ENCODE measurements at regions not wholly inside any gene's neighbourhood (a gene's known extent, or its start where the extent isn't known, plus 50 kb on each side); places are given as distances from the start of the nearest gene placed in this dataset.

GRCh38 chr6:137313928-137314855 lies 95.0 kb upstream of the IFNGR1 start:
- DNase-seq (ENCODE audit: low read depth) (peak; percentile 47), FAIRE-seq (no peak)
- Mint-ChIP-seq H3K4me3 (ENCODE audit: unreplicated experiment) (no peak overlapping the region), H3K4me1 (ENCODE audit: low read depth, unreplicated experiment) (peaks cover 16% of the 10 kb centered on the region), H3K9me3 (ENCODE audit: unreplicated experiment) (no peaks in the 10 kb centered on the region), H3K36me3 (ENCODE audit: low read depth, unreplicated experiment) (no peaks in the 10 kb centered on the region), H3K27ac (ENCODE audit: unreplicated experiment) (peak overlapping the region; percentile 31), H3K27me3 (ENCODE audit: low read depth, unreplicated experiment) (no peaks in the 10 kb centered on the region)
- Histone ChIP-seq H3K4me2 (ENCODE audit: low read length) (peak overlapping the region; percentile 73), H3K27ac (ENCODE audit: low read depth, low read length) (no peak overlapping the region), H3K27me3 (ENCODE audit: insufficient read depth, low read length) (peaks cover 3% of the 10 kb centered on the region), H2AFZ (ENCODE audit: low read depth, low read length) (no peak overlapping the region), H3K79me2 (ENCODE audit: insufficient read depth, low read length) (no peaks in the 10 kb centered on the region), H4K20me1 (ENCODE audit: insufficient read depth, low read length) (no peaks in the 10 kb centered on the region), H3K36me3 (ENCODE audit: insufficient read depth, low read length) (no peaks in the 10 kb centered on the region), H3K4me1 (ENCODE audit: insufficient read depth, low read length) (peaks cover 8% of the 10 kb centered on the region), H3K9me3 (ENCODE audit: insufficient read depth, low read depth, low read length) (no peaks in the 10 kb centered on the region), H3K9ac (ENCODE audit: low read length) (no peak overlapping the region), H3K4me3 (ENCODE audit: insufficient read depth, low read depth, low read length) (peak overlapping the region; percentile 25)
- TF ChIP-seq, protein P1, sequence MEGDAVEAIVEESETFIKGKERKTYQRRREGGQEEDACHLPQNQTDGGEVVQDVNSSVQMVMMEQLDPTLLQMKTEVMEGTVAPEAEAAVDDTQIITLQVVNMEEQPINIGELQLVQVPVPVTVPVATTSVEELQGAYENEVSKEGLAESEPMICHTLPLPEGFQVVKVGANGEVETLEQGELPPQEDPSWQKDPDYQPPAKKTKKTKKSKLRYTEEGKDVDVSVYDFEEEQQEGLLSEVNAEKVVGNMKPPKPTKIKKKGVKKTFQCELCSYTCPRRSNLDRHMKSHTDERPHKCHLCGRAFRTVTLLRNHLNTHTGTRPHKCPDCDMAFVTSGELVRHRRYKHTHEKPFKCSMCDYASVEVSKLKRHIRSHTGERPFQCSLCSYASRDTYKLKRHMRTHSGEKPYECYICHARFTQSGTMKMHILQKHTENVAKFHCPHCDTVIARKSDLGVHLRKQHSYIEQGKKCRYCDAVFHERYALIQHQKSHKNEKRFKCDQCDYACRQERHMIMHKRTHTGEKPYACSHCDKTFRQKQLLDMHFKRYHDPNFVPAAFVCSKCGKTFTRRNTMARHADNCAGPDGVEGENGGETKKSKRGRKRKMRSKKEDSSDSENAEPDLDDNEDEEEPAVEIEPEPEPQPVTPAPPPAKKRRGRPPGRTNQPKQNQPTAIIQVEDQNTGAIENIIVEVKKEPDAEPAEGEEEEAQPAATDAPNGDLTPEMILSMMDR (IDR thresholded peaks at IDR 0.05; ENCODE audit: insufficient read depth, low read depth, low read length): peak; percentile 81
- no peak for TF ChIP-seq EZH2 (IDR thresholded peaks at IDR 0.05; ENCODE audit: insufficient read depth, low read length)

GRCh38 chr6:137313211-137313610 lies 94.0 kb upstream of the IFNGR1 start:
- Mint-ChIP-seq H3K36me3 (ENCODE audit: low read depth, unreplicated experiment) (no peaks in the 10 kb centered on the region), H3K27ac (ENCODE audit: unreplicated experiment) (no peak overlapping the region), H3K9me3 (ENCODE audit: unreplicated experiment) (no peaks in the 10 kb centered on the region), H3K4me1 (ENCODE audit: low read depth, unreplicated experiment) (peaks cover 23% of the 10 kb centered on the region), H3K4me3 (ENCODE audit: unreplicated experiment) (no peak overlapping the region), H3K27me3 (ENCODE audit: low read depth, unreplicated experiment) (no peaks in the 10 kb centered on the region)
- H3K4me3 ChIP-seq (ENCODE audit: insufficient read depth, low read depth, low read length): no peak overlapping the region
- no peak overlapping the region for H3K27ac ChIP-seq (ENCODE audit: low read depth, low read length)
- no peaks in the 10 kb centered on the region for H3K36me3 ChIP-seq (ENCODE audit: insufficient read depth, low read length)
- H3K9me3 ChIP-seq (ENCODE audit: insufficient read depth, low read depth, low read length): no peaks in the 10 kb centered on the region
- H3K9ac ChIP-seq (ENCODE audit: low read length): no peak overlapping the region
- peaks cover 3% of the 10 kb centered on the region for H3K27me3 ChIP-seq (ENCODE audit: insufficient read depth, low read length)
- FAIRE-seq: no peak
- H3K79me2 ChIP-seq (ENCODE audit: insufficient read depth, low read length): no peaks in the 10 kb centered on the region
- H4K20me1 ChIP-seq (ENCODE audit: insufficient read depth, low read length): no peaks in the 10 kb centered on the region
- no peak for DNase-seq (ENCODE audit: low read depth)
- no peak overlapping the region for H3K4me2 ChIP-seq (ENCODE audit: low read length)
- peaks cover 10% of the 10 kb centered on the region for H3K4me1 ChIP-seq (ENCODE audit: insufficient read depth, low read length)
- no peak for TF ChIP-seq EZH2 (IDR thresholded peaks at IDR 0.05; ENCODE audit: insufficient read depth, low read length)
- TF ChIP-seq, protein P1 (IDR thresholded peaks at IDR 0.05; ENCODE audit: insufficient read depth, low read depth, low read length): no peak
- no peak overlapping the region for H2AFZ ChIP-seq (ENCODE audit: low read depth, low read length)

DNA sequence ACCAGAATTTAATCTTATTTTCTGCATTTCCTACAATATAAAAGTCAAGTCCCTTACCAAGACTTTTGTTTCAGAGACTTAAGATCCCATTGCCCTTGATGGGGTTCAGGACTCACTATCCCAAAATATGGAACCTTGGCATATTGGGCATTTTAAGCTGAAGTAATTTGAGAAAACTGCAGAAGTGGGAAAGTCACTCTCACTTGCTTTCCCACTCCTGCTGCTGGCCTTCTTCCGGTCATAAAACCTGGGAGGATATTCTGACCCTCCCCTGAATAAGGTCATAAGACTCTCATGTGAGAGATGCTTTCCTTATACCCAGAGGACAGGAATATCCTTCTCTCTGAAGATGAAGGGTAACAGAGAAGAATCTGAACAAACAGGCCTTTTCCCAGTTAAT lies 92.8 kb upstream of the IFNGR1 start:
- no peaks in the 10 kb centered on the region for H3K27me3 Mint-ChIP-seq (ENCODE audit: low read depth, unreplicated experiment)
- no peak overlapping the region for H3K4me2 ChIP-seq (ENCODE audit: low read length)
- FAIRE-seq: no peak

More for the DNA sequence above, 92.8 kb upstream of the IFNGR1 start:
- Histone ChIP-seq H3K36me3 (ENCODE audit: insufficient read depth, low read length) (no peaks in the 10 kb centered on the region), H3K9me3 (ENCODE audit: insufficient read depth, low read depth, low read length) (no peaks in the 10 kb centered on the region), H3K9ac (ENCODE audit: low read length) (no peak overlapping the region), H3K4me1 (ENCODE audit: insufficient read depth, low read length) (peaks cover 10% of the 10 kb centered on the region), H3K27me3 (ENCODE audit: insufficient read depth, low read length) (peaks cover 3% of the 10 kb centered on the region), H3K4me3 (ENCODE audit: insufficient read depth, low read depth, low read length) (no peak overlapping the region), H4K20me1 (ENCODE audit: insufficient read depth, low read length) (no peaks in the 10 kb centered on the region), H3K27ac (ENCODE audit: low read depth, low read length) (no peak overlapping the region), H2AFZ (ENCODE audit: low read depth, low read length) (no peak overlapping the region), H3K79me2 (ENCODE audit: insufficient read depth, low read length) (no peaks in the 10 kb centered on the region)
- Mint-ChIP-seq H3K4me1 (ENCODE audit: low read depth, unreplicated experiment) (peaks cover 23% of the 10 kb centered on the region), H3K4me3 (ENCODE audit: unreplicated experiment) (no peak overlapping the region), H3K36me3 (ENCODE audit: low read depth, unreplicated experiment) (no peaks in the 10 kb centered on the region), H3K27ac (ENCODE audit: unreplicated experiment) (no peak overlapping the region), H3K9me3 (ENCODE audit: unreplicated experiment) (no peaks in the 10 kb centered on the region)
- no peak for TF ChIP-seq EZH2 (IDR thresholded peaks at IDR 0.05; ENCODE audit: insufficient read depth, low read length)
- TF ChIP-seq, protein P1 (IDR thresholded peaks at IDR 0.05; ENCODE audit: insufficient read depth, low read depth, low read length): no peak
- DNase-seq (ENCODE audit: low read depth): no peak
